ENCODE measurements at regions not wholly inside any gene's neighbourhood (a gene's known extent, or its start where the extent isn't known, plus 50 kb on each side); places are given as distances from the start of the nearest gene placed in this dataset.

GRCh38 chr5:5050801-5051200, 89.3 kb upstream of the ADAMTS16 start:
- Histone ChIP-seq H3K9me3 (no peaks in the 10 kb centered on the region), H3K4me3 (no peak overlapping the region), H3K27me3 (peaks cover 7% of the 10 kb centered on the region), H3K36me3 (no peaks in the 10 kb centered on the region), H3K4me1 (no peaks in the 10 kb centered on the region), H3K27ac (no peak overlapping the region)
- TF ChIP-seq EP300 (IDR thresholded peaks at IDR 0.05) (no peak), POLR2AphosphoS5 (IDR thresholded peaks at IDR 0.05) (no peak), CTCF (IDR thresholded peaks at IDR 0.05) (no peak), POLR2A (IDR thresholded peaks at IDR 0.05) (no peak)
- 0 to 17% methylated on average over 1 to 2 of the region's 3 CpGs for WGBS, 2 donors (ENCODE audit: low coverage in 1 of 2)
- ATAC-seq, result no peak

- 68 to 73% methylated on average over 1 of the region's 1 CpG for WGBS, 2 donors (ENCODE audit: low coverage in 1 of 2)
- Histone ChIP-seq H3K4me3 (no peak overlapping the region), H3K36me3 (no peaks in the 10 kb centered on the region), H3K4me1 (no peaks in the 10 kb centered on the region), H3K27ac (no peak overlapping the region), H3K9me3 (no peaks in the 10 kb centered on the region), H3K27me3 (peaks cover 6% of the 10 kb centered on the region)
- ATAC-seq, result no peak
- TF ChIP-seq POLR2A (IDR thresholded peaks at IDR 0.05) (no peak), CTCF (IDR thresholded peaks at IDR 0.05) (no peak), POLR2AphosphoS5 (IDR thresholded peaks at IDR 0.05) (no peak)
These were observed 84.4 kb upstream of the ADAMTS16 start for GRCh38 chr5:5055712-5056111.

DNA sequence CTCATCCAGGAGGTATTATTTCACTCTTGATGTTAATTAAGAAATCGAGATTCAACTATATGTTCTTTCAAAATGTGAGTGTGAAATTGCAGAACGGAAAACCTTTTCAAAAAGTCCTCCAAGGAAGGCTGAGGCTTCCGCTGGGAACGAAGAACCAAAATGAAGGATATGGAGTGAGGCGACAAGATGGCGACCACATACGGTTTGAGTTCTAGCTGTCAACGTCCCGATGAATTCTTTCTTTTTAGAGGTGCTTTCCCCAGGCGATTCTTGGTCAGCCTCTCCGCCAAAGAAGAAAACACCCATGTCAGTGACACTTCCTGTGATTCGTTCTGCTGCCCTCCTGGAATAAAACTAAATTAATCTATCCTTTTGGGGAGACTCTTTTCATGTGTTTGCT, 78.3 kb upstream of the ADAMTS16 start:
- Histone ChIP-seq H3K4me1 (no peaks in the 10 kb centered on the region), H3K27me3 (peaks cover 6% of the 10 kb centered on the region), H3K36me3 (no peaks in the 10 kb centered on the region), H3K27ac (no peak overlapping the region), H3K9me3 (no peaks in the 10 kb centered on the region), H3K4me3 (no peak overlapping the region)
- WGBS, 2 donors (ENCODE audit: low coverage in 1 of 2), result 78 to 89% methylated on average over 12 of the region's 12 CpGs
- TF ChIP-seq POLR2AphosphoS5 (IDR thresholded peaks at IDR 0.05) (no peak), POLR2A (IDR thresholded peaks at IDR 0.05) (no peak), EP300 (IDR thresholded peaks at IDR 0.05) (no peak), CTCF (IDR thresholded peaks at IDR 0.05) (no peak)
- no peak for ATAC-seq

GRCh38 chr5:5062525-5063302, 77.4 kb upstream of the ADAMTS16 start:
- ATAC-seq, result no peak
- WGBS, 2 donors (ENCODE audit: low coverage in 1 of 2), result 30 to 46% methylated on average over 3 to 5 of the region's 5 CpGs
- no peaks in the 10 kb centered on the region for H3K36me3 ChIP-seq
- H3K4me3 ChIP-seq, result no peak overlapping the region
- peaks cover 6% of the 10 kb centered on the region for H3K27me3 ChIP-seq
- TF ChIP-seq EP300 (IDR thresholded peaks at IDR 0.05) (no peak), POLR2AphosphoS5 (IDR thresholded peaks at IDR 0.05) (no peak), CTCF (IDR thresholded peaks at IDR 0.05) (no peak), POLR2A (IDR thresholded peaks at IDR 0.05) (no peak)
- H3K27ac ChIP-seq, result no peak overlapping the region
- H3K4me1 ChIP-seq, result no peaks in the 10 kb centered on the region
- no peaks in the 10 kb centered on the region for H3K9me3 ChIP-seq

- H3K4me1 ChIP-seq, result no peaks in the 10 kb centered on the region
- H3K9me3 ChIP-seq, result no peaks in the 10 kb centered on the region
- WGBS, 2 donors (ENCODE audit: low coverage in 1 of 2), result 22 to 38% methylated on average over 1 to 2 of the region's 3 CpGs
- H3K27ac ChIP-seq, result no peak overlapping the region
- no peak for ATAC-seq
- H3K4me3 ChIP-seq, result no peak overlapping the region
- no peaks in the 10 kb centered on the region for H3K36me3 ChIP-seq
- TF ChIP-seq CTCF (IDR thresholded peaks at IDR 0.05) (no peak), POLR2AphosphoS5 (IDR thresholded peaks at IDR 0.05) (no peak), POLR2A (IDR thresholded peaks at IDR 0.05) (no peak), EP300 (IDR thresholded peaks at IDR 0.05) (no peak)
- H3K27me3 ChIP-seq, result peaks cover 6% of the 10 kb centered on the region
These were observed 76.6 kb upstream of the ADAMTS16 start for GRCh38 chr5:5063533-5063953.
